Thyroid gland (tissue), 4 donors: ENCODE measurements at regions not wholly inside any gene's neighbourhood (a gene's known extent, or its start where the extent isn't known, plus 50 kb on each side); places are given as distances from the start of the nearest gene placed in this dataset.

Experiments used
- POLR2A ChIP-seq, 2 donors: fragments of 450-650 bp; IDR thresholded peaks; one replicate each; pipeline ENCODE4 v1.6.1; 2017; ENCODE audit warnings: antibody characterized with exemption in 2 of 2, mild to moderate bottlenecking in 2 of 2, moderate library complexity in 1 of 2
- TF ChIP-seq, protein P1 (sequence below), 6 experiments: fragments of 200-600 bp in 3 of 6; fragments of 450-650 bp in 3 of 6; sonication (generic) in 3 of 6; IDR thresholded peaks; one replicate each; pipeline ENCODE4 v1.5.1; 2016 to 2019; ENCODE audit warnings: antibody characterized with exemption in 6 of 6, mild to moderate bottlenecking in 2 of 6, inconsistent platforms in 1 of 6, moderate library complexity in 1 of 6

DNA sequence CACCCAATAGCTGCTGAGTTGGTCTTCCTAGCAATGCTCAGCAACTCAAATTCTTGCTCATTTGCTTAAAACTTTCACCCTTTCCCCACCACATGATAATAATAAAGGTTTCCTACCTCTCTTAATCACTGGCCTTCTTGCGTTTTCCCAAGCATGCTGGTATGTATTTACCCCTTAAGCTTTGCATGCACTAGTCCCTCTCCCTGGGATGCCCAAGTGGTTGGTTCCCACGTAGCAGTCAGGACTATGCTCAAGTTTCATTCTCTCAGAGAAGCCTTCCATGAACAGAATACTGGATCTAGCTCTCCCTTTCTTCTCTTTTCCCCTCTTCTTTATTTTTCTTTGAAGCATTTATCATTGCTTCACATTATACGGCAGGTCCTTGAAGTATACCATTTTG, 108.8 kb downstream of the KBTBD8 start:
- TF ChIP-seq POLR2A (IDR thresholded peaks at IDR 0.05): no peak
- TF ChIP-seq, protein P1, sequence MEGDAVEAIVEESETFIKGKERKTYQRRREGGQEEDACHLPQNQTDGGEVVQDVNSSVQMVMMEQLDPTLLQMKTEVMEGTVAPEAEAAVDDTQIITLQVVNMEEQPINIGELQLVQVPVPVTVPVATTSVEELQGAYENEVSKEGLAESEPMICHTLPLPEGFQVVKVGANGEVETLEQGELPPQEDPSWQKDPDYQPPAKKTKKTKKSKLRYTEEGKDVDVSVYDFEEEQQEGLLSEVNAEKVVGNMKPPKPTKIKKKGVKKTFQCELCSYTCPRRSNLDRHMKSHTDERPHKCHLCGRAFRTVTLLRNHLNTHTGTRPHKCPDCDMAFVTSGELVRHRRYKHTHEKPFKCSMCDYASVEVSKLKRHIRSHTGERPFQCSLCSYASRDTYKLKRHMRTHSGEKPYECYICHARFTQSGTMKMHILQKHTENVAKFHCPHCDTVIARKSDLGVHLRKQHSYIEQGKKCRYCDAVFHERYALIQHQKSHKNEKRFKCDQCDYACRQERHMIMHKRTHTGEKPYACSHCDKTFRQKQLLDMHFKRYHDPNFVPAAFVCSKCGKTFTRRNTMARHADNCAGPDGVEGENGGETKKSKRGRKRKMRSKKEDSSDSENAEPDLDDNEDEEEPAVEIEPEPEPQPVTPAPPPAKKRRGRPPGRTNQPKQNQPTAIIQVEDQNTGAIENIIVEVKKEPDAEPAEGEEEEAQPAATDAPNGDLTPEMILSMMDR (IDR thresholded peaks at IDR 0.05): no peak
